ENCODE measurements at regions not wholly inside any gene's neighbourhood (a gene's known extent, or its start where the extent isn't known, plus 50 kb on each side); places are given as distances from the start of the nearest gene placed in this dataset.
"Not testable (repeated sequence)": the region's sequence is repeated elsewhere in the genome, so short reads cannot be mapped to it uniquely, and the experiment has no call there.

- H3K4me3 Mint-ChIP-seq; H3K27ac Mint-ChIP-seq; H3K4me1 Mint-ChIP-seq; H3K36me3 Mint-ChIP-seq (ENCODE audit: low read depth); H3K27me3 Mint-ChIP-seq; POLR2A ChIA-PET; DNase-seq; CTCF ChIA-PET: not testable (repeated sequence)
- peaks cover 41% of the 10 kb centered on the region for H3K9me3 Mint-ChIP-seq
These were observed 744.9 kb upstream of the TPTE start for GRCh38 chr21:9776286-9777020.

DNA sequence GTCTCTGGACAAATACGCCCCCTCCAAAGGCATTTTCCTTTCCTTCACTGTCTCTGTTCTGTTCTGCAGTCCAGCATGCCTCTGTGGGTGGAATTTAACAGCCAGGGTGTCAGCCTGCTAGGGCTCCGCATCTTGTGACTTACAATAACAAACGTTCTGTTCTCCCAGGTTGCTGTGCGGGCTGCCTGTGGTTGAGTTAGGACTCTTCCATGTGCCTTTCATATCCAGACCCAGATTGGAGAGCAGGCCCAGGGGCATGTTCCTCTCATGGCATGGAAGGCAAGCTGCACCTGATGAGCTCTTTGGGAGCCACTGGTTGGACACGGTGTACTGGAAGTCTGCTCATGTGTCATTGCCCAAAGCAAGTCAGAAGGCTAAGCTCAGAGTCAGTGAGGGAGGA lies 742.8 kb upstream of the TPTE start:
- H3K27ac Mint-ChIP-seq; CTCF ChIA-PET; POLR2A ChIA-PET; H3K4me1 Mint-ChIP-seq; H3K36me3 Mint-ChIP-seq (ENCODE audit: low read depth); DNase-seq; H3K4me3 Mint-ChIP-seq; H3K27me3 Mint-ChIP-seq: not testable (repeated sequence)
- peaks cover 55% of the 10 kb centered on the region for H3K9me3 Mint-ChIP-seq

GRCh38 chr21:9780441-9780937 lies 740.9 kb upstream of the TPTE start:
- POLR2A ChIA-PET, result no interaction called here

GRCh38 chr21:9783587-9783986 lies 737.8 kb upstream of the TPTE start:
- H3K4me3 Mint-ChIP-seq; DNase-seq; CTCF ChIA-PET; H3K27me3 Mint-ChIP-seq; H3K4me1 Mint-ChIP-seq; H3K27ac Mint-ChIP-seq; POLR2A ChIA-PET; H3K36me3 Mint-ChIP-seq (ENCODE audit: low read depth): not testable (repeated sequence)
- H3K9me3 Mint-ChIP-seq, result peaks cover 51% of the 10 kb centered on the region

More at GRCh38 chr21:9780441-9780937, 740.9 kb upstream of the TPTE start:
- Mint-ChIP-seq H3K27ac (no peak overlapping the region), H3K4me1 (no peaks in the 10 kb centered on the region), H3K27me3 (no peaks in the 10 kb centered on the region), H3K9me3 (peaks cover 50% of the 10 kb centered on the region), H3K4me3 (no peak overlapping the region), H3K36me3 (ENCODE audit: low read depth) (no peaks in the 10 kb centered on the region)
- DNase-seq, result no peak
- CTCF ChIA-PET, result no interaction called here

GRCh38 chr21:9784201-9784600 lies 737.2 kb upstream of the TPTE start:
- H3K27ac Mint-ChIP-seq; H3K36me3 Mint-ChIP-seq (ENCODE audit: low read depth); H3K4me3 Mint-ChIP-seq; CTCF ChIA-PET; H3K4me1 Mint-ChIP-seq; POLR2A ChIA-PET; DNase-seq; H3K27me3 Mint-ChIP-seq: not testable (repeated sequence)
- H3K9me3 Mint-ChIP-seq, result peaks cover 53% of the 10 kb centered on the region

DNA sequence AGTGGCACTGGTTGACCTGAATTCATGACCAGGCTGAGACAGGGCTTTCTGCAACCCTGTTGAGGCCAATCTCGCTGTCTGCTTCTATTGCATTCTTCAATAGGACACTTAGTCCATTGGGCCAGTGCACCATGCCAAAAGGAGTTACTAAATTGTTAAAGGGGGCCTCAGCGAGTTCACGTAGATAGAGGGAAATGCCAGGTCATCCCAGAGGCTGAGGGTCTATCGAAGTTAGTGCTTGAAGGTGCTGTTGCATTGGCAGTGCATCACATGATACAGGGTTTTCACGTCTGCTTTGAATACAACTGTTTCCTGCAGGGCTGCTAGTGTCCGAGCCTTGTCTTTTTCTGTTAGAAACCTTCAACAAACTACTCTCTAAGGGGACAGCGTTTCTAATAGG lies 735.3 kb upstream of the TPTE start:
- POLR2A ChIA-PET; H3K4me1 Mint-ChIP-seq; CTCF ChIA-PET; DNase-seq; H3K36me3 Mint-ChIP-seq (ENCODE audit: low read depth); H3K4me3 Mint-ChIP-seq; H3K27ac Mint-ChIP-seq; H3K27me3 Mint-ChIP-seq: not testable (repeated sequence)
- H3K9me3 Mint-ChIP-seq, result peaks cover 55% of the 10 kb centered on the region

- CTCF ChIA-PET; POLR2A ChIA-PET; H3K36me3 Mint-ChIP-seq (ENCODE audit: low read depth); H3K4me3 Mint-ChIP-seq; H3K4me1 Mint-ChIP-seq; DNase-seq; H3K27me3 Mint-ChIP-seq; H3K27ac Mint-ChIP-seq: not testable (repeated sequence)
- H3K9me3 Mint-ChIP-seq, result peaks cover 57% of the 10 kb centered on the region
These were observed 733.1 kb upstream of the TPTE start for GRCh38 chr21:9788281-9788680.

- POLR2A ChIA-PET; CTCF ChIA-PET; H3K27me3 Mint-ChIP-seq; H3K36me3 Mint-ChIP-seq (ENCODE audit: low read depth); H3K27ac Mint-ChIP-seq; DNase-seq; H3K4me1 Mint-ChIP-seq; H3K4me3 Mint-ChIP-seq: not testable (repeated sequence)
- H3K9me3 Mint-ChIP-seq, result peaks cover 52% of the 10 kb centered on the region
These were observed 731.0 kb upstream of the TPTE start for GRCh38 chr21:9790354-9790753.

DNA sequence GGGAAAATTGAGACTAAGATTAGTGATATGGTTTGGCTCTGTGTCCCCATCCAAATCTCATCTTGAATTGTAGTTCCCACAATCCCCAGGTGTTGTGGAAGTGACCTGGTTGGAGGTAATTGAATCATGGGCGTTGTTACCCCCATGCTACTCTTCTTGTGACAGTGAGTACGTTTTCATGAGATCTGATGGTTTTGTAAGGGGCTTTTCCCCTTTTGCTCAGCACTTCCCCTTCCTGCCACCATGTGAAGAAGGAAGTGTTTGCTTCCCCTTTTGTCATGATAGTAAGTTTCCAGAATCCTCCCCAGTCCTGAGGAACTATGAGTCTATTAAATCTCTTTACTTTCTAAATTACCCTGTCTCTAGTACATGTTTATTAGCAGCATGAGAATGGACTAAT lies 729.9 kb upstream of the TPTE start:
- H3K36me3 Mint-ChIP-seq (ENCODE audit: low read depth); CTCF ChIA-PET: not testable (repeated sequence)
- peaks cover 50% of the 10 kb centered on the region for H3K9me3 Mint-ChIP-seq

DNA sequence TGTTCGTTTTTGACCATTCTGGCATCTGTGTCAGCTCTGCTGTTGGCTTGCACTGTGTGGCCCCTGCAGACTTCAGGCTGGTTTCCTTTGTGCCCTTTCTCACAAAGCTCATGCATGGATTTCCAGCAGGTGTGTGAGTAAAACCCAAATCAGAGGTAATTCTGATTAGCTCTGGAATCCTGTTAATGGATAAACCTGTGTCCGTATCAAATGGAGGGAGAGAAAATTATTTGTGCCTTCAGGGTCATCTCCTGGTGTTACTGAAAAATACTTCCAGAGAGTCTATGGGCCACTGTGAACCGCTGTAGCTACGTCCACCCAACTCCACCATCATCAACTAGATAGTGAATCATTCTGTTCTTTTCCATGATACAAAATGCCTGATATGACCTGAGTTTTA lies 726.1 kb upstream of the TPTE start:
- H3K36me3 Mint-ChIP-seq (ENCODE audit: low read depth); H3K27ac Mint-ChIP-seq; H3K4me1 Mint-ChIP-seq; H3K4me3 Mint-ChIP-seq; DNase-seq; H3K27me3 Mint-ChIP-seq; POLR2A ChIA-PET; CTCF ChIA-PET: not testable (repeated sequence)
- peaks cover 25% of the 10 kb centered on the region for H3K9me3 Mint-ChIP-seq

More for the DNA sequence above, 729.9 kb upstream of the TPTE start:
- H3K4me1 Mint-ChIP-seq, DNase-seq, POLR2A ChIA-PET, H3K27ac Mint-ChIP-seq, H3K27me3 Mint-ChIP-seq, H3K4me3 Mint-ChIP-seq: not testable (repeated sequence)

DNA sequence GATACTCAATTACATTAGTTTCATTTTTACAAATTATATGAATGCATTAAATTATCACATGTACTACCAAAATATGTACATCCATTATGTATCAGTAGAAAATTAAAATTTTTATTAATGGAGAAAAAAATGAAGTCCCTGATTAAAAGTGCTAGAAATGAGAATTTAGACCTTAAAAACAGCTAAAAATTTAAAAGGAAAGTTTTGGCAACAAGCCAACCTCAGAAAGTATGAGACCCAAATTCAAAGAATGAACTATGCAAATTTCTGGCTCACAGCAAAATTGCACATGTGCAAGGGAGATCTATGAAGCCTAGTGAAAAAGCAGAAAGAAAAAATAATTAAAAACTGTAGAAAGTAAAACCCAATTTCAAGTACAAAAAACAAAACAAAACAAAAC lies 725.1 kb upstream of the TPTE start:
- H3K27me3 Mint-ChIP-seq; H3K4me3 Mint-ChIP-seq; CTCF ChIA-PET; POLR2A ChIA-PET; H3K27ac Mint-ChIP-seq; H3K36me3 Mint-ChIP-seq (ENCODE audit: low read depth); DNase-seq; H3K4me1 Mint-ChIP-seq: not testable (repeated sequence)
- H3K9me3 Mint-ChIP-seq, result peaks cover 23% of the 10 kb centered on the region

- POLR2A ChIA-PET, result not testable (repeated sequence)
These were observed 713.7 kb upstream of the TPTE start for GRCh38 chr21:9807675-9808074.

GRCh38 chr21:9811223-9812004 lies 710.0 kb upstream of the TPTE start:
- H3K4me1 Mint-ChIP-seq; H3K4me3 Mint-ChIP-seq; H3K9me3 Mint-ChIP-seq; POLR2A ChIA-PET; CTCF ChIA-PET; H3K36me3 Mint-ChIP-seq (ENCODE audit: low read depth); H3K27me3 Mint-ChIP-seq; DNase-seq; H3K27ac Mint-ChIP-seq: not testable (repeated sequence)

More at GRCh38 chr21:9807675-9808074, 713.7 kb upstream of the TPTE start:
- H3K9me3 Mint-ChIP-seq; H3K27me3 Mint-ChIP-seq; H3K4me3 Mint-ChIP-seq; H3K36me3 Mint-ChIP-seq (ENCODE audit: low read depth); H3K27ac Mint-ChIP-seq; CTCF ChIA-PET; DNase-seq; H3K4me1 Mint-ChIP-seq: not testable (repeated sequence)

GRCh38 chr21:9812507-9812906 lies 708.9 kb upstream of the TPTE start:
- H3K27me3 Mint-ChIP-seq; H3K27ac Mint-ChIP-seq; POLR2A ChIA-PET; CTCF ChIA-PET; H3K4me3 Mint-ChIP-seq; H3K36me3 Mint-ChIP-seq (ENCODE audit: low read depth); DNase-seq; H3K9me3 Mint-ChIP-seq; H3K4me1 Mint-ChIP-seq: not testable (repeated sequence)
